HG02981 (cell line): ENCODE measurements at regions not wholly inside any gene's neighbourhood (a gene's known extent, or its start where the extent isn't known, plus 50 kb on each side); places are given as distances from the start of the nearest gene placed in this dataset.
"Not testable (repeated sequence)": the region's sequence is repeated elsewhere in the genome, so short reads cannot be mapped to it uniquely, and the experiment has no call there.

ENCODE experiments used
- ATAC-seq: cut with Tn5 transposase; IDR thresholded peaks from one replicate; pipeline ENCODE4 v1.9.1; 2021; ENCODE audit warnings: mild to moderate bottlenecking, moderate library complexity; ENCODE audit not compliant: unreplicated experiment

- ATAC-seq, result no peak
Observed at GRCh38 chr14:25350802-25351201, 300.9 kb upstream of the STXBP6 start.

GRCh38 chr14:25350021-25350420, 300.1 kb upstream of the STXBP6 start:
- no peak for ATAC-seq

GRCh38 chr14:25349269-25349668, 299.3 kb upstream of the STXBP6 start:
- no peak for ATAC-seq

- ATAC-seq, result no peak
Observed at GRCh38 chr14:25340882-25341281, 290.9 kb upstream of the STXBP6 start.

GRCh38 chr14:25322784-25323183, 272.8 kb upstream of the STXBP6 start:
- ATAC-seq, result no peak

- ATAC-seq, result not testable (repeated sequence)
Observed at GRCh38 chr14:25316007-25316406, 266.1 kb upstream of the STXBP6 start.

GRCh38 chr14:25308244-25308643, 258.3 kb upstream of the STXBP6 start:
- no peak for ATAC-seq

- no peak for ATAC-seq
Observed at GRCh38 chr14:25303934-25304333, 254.0 kb upstream of the STXBP6 start.

- no peak for ATAC-seq
Observed at GRCh38 chr14:25298238-25298637, 248.3 kb upstream of the STXBP6 start.

GRCh38 chr14:25290154-25290553, 240.2 kb upstream of the STXBP6 start:
- ATAC-seq, result not testable (repeated sequence)

- ATAC-seq, result no peak
Observed at GRCh38 chr14:25274529-25274928, 224.6 kb upstream of the STXBP6 start.

- ATAC-seq, result no peak
Observed at GRCh38 chr14:25267186-25267585, 217.2 kb upstream of the STXBP6 start.

GRCh38 chr14:25259470-25259869, 209.5 kb upstream of the STXBP6 start:
- no peak for ATAC-seq

- no peak for ATAC-seq
Observed at GRCh38 chr14:25252793-25253192, 202.8 kb upstream of the STXBP6 start.

- ATAC-seq, result no peak
Observed at GRCh38 chr14:25250516-25250915, 200.6 kb upstream of the STXBP6 start.

- ATAC-seq, result no peak
Observed at GRCh38 chr14:25247609-25248008, 197.7 kb upstream of the STXBP6 start.

- ATAC-seq, result no peak
Observed at GRCh38 chr14:25246751-25247150, 196.8 kb upstream of the STXBP6 start.

- no peak for ATAC-seq
Observed at GRCh38 chr14:25239170-25239569, 189.2 kb upstream of the STXBP6 start.

- ATAC-seq, result no peak
Observed at GRCh38 chr14:25237845-25238244, 187.9 kb upstream of the STXBP6 start.

GRCh38 chr14:25233613-25234012, 183.7 kb upstream of the STXBP6 start:
- no peak for ATAC-seq

GRCh38 chr14:25231004-25231403, 181.1 kb upstream of the STXBP6 start:
- ATAC-seq, result no peak

GRCh38 chr14:25226214-25226613, 176.3 kb upstream of the STXBP6 start:
- ATAC-seq, result no peak

GRCh38 chr14:25222256-25222655, 172.3 kb upstream of the STXBP6 start:
- ATAC-seq, result no peak

- ATAC-seq, result no peak
Observed at GRCh38 chr14:25220514-25220913, 170.6 kb upstream of the STXBP6 start.
